GM12878 (cell line): ENCODE measurements at regions not wholly inside any gene's neighbourhood (a gene's known extent, or its start where the extent isn't known, plus 50 kb on each side); places are given as distances from the start of the nearest gene placed in this dataset.

Source experiments
- ATAC-seq: fragments of 200-7000 bp; cut with Tn5 transposase; 3 replicates; pipeline ENCODE4 v1.9.1; 2020; ENCODE audit warnings: mild to moderate bottlenecking, moderate library complexity
- BruUV-seq: library from RNA; stranded (reverse); fragments of 400-500 nt; replicated peaks from 2 replicates; lab custom pipeline; 2021; lab: Mats Ljungman, UMichigan
- CTCF ChIA-PET: fragments of 300-600 bp; sonication (Branson Sonifier 250); formaldehyde crosslinking; extraction: SDS; loops from one replicate; lab custom pipeline; 2021; ENCODE audit warnings: inconsistent platforms; lab: Yijun Ruan, JAX
- POLR2A ChIA-PET: fragments of 350-600 bp; formaldehyde crosslinking; extraction: SDS; loops from one replicate; lab custom pipeline; 2021; ENCODE audit warnings: inconsistent platforms; lab: Charles Lee
- RAD21 ChIA-PET: fragments of 300-600 bp; sonication (Branson Sonifier 250); formaldehyde crosslinking; loops from one replicate; lab custom pipeline; 2023; ENCODE audit warnings: antibody characterized with exemption; ENCODE audit not compliant: unreplicated experiment; lab: Charles Lee
- SMC1A ChIA-PET: fragments of 300-600 bp; sonication (Branson Sonifier 250); formaldehyde crosslinking; loops from one replicate; lab custom pipeline; 2023; ENCODE audit not compliant: unreplicated experiment, uncharacterized antibody; lab: Charles Lee
- DNase-seq: peaks from one replicate; pipeline ENCODE4 v3.0.0-alpha.2; 2011; ENCODE audit warnings: low read depth, low spot score
- FAIRE-seq: peaks from 3 replicates; lab custom pipeline; 2011; peaks lifted over from hg19 to GRCh38; lab: Jason Lieb, UNC
- H2AFZ ChIP-seq: 2 replicates; pipeline ENCODE4 v1.6.0; 2011; ENCODE audit warnings: low read depth, low read length, control low read depth; ENCODE audit not compliant: control insufficient read depth
- H3K27ac ChIP-seq: 2 replicates; pipeline ENCODE4 v1.5.1; 2011; ENCODE audit warnings: control low read depth; ENCODE audit not compliant: control insufficient read depth, insufficient read depth
- H3K27me3 ChIP-seq, 2 experiments: replicated peaks in 1 of 2; 2 replicates each; pipeline versions ENCODE4 v1.6.0 to v1.6.1; 2011; ENCODE audit warnings: low read length in 1 of 2; ENCODE audit not compliant: control insufficient read depth in 2 of 2, insufficient read depth in 2 of 2
- H3K36me3 ChIP-seq, 2 experiments: 2 replicates each; pipeline ENCODE4 v1.5.1; 2011; ENCODE audit warnings: low read length in 1 of 2; ENCODE audit not compliant: control insufficient read depth in 2 of 2, insufficient read depth in 2 of 2
- H3K4me1 ChIP-seq: 2 replicates; pipeline ENCODE4 v1.6.1; 2011; ENCODE audit warnings: mild to moderate bottlenecking, low read length, moderate library complexity, mixed read lengths; ENCODE audit not compliant: control insufficient read depth, insufficient read depth
- H3K4me2 ChIP-seq: 2 replicates; pipeline ENCODE4 v1.6.0; 2011; ENCODE audit warnings: control low read depth; ENCODE audit not compliant: control insufficient read depth, insufficient read depth
- H3K4me3 ChIP-seq: fragments of 200-600 bp; sonication (generic); 2 replicates; pipeline ENCODE4 v1.5.1; 2016
- H3K79me2 ChIP-seq: 2 replicates; pipeline ENCODE4 v1.6.0; 2011; ENCODE audit warnings: low read length; ENCODE audit not compliant: control insufficient read depth, insufficient read depth
- H3K9ac ChIP-seq: 2 replicates; pipeline ENCODE4 v1.8.0; 2011; ENCODE audit warnings: low read length, control low read depth, mixed read lengths; ENCODE audit not compliant: control insufficient read depth, insufficient read depth
- H3K9me3 ChIP-seq: replicated peaks from 3 replicates; pipeline ENCODE4 v1.5.1; 2011; ENCODE audit warnings: mild to moderate bottlenecking, low read length; ENCODE audit not compliant: control insufficient read depth, insufficient read depth
- H4K20me1 ChIP-seq: 2 replicates; pipeline ENCODE4 v1.6.0; 2011; ENCODE audit not compliant: control insufficient read depth, insufficient read depth
- CHD4 ChIP-seq: fragments of 200-600 bp; sonication (generic); IDR thresholded peaks from 2 replicates; pipeline ENCODE4 v1.6.1; 2016; ENCODE audit warnings: mild to moderate bottlenecking
- IKZF1 ChIP-seq: fragments of 450-650 bp; conservative IDR thresholded peaks from 2 replicates; pipeline ENCODE4 v1.6.1; 2017; ENCODE audit warnings: antibody characterized with exemption, mild to moderate bottlenecking
- JUND ChIP-seq: IDR thresholded peaks from 2 replicates; pipeline ENCODE4 v1.6.1; 2012; ENCODE audit warnings: low read depth, mild to moderate bottlenecking, low read length, improper control_type of control experiment, moderate library complexity
- MEF2A ChIP-seq: IDR thresholded peaks from 2 replicates; pipeline ENCODE4 v1.6.1; 2011; ENCODE audit warnings: low read depth, mild to moderate bottlenecking, low read length, moderate library complexity; ENCODE audit not compliant: insufficient read depth
- PAX5 ChIP-seq: IDR thresholded peaks from 2 replicates; pipeline ENCODE4 v1.6.1; 2011; ENCODE audit warnings: low read depth, low read length, borderline replicate concordance
- SMAD5 ChIP-seq: IDR thresholded peaks from 2 replicates; pipeline ENCODE4 v1.6.1; 2016; ENCODE audit warnings: antibody characterized with exemption, low read depth
- TCF12 ChIP-seq: IDR thresholded peaks from 2 replicates; pipeline ENCODE4 v1.6.1; 2011; ENCODE audit warnings: low read depth, mild to moderate bottlenecking, low read length
- WRNIP1 ChIP-seq: IDR thresholded peaks from 2 replicates; pipeline ENCODE4 v1.6.1; 2011; ENCODE audit warnings: low read depth, low read length, improper control_type of control experiment, borderline replicate concordance
- ZNF217 ChIP-seq: fragments of 450-650 bp; IDR thresholded peaks from 2 replicates; pipeline ENCODE4 v1.6.1; 2017; ENCODE audit warnings: antibody characterized with exemption, mild to moderate bottlenecking
- WGBS: methylation state at CpG from one replicate; pipeline ENCODE4 v1.1.6; 2016; ENCODE audit warnings: low lambda C conversion rate; ENCODE audit not compliant: insufficient replicate concordance, insufficient coverage; ENCODE audit errors: missing lambda C conversion rate; 5-methylcytosine and 5-hydroxymethylcytosine counted together
- in situ Hi-C: fragments of 300-500 bp; cut with MboI; formaldehyde crosslinking; loops from 9 replicates; pipeline ENCODE4 v1.14.3; 2018; ENCODE audit warnings: mixed read lengths
- intact Hi-C: fragments of 100-400 bp; cut with micrococcal nuclease; formaldehyde crosslinking; loops from one replicate; pipeline ENCODE4 v1.14.2; 2022; ENCODE audit not compliant: unreplicated experiment
- TF ChIP-seq, protein P1 (sequence below): IDR thresholded peaks from 2 replicates; pipeline ENCODE4 v1.6.1; 2011; ENCODE audit warnings: low read depth, mild to moderate bottlenecking, low read length, moderate library complexity, borderline replicate concordance; ENCODE audit errors: extremely low read depth
- TF ChIP-seq, protein P2 (sequence below): fragments of 450-650 bp; formaldehyde crosslinking; IDR thresholded peaks from 2 replicates; pipeline ENCODE4 v1.5.0; 2022; ENCODE audit warnings: mild to moderate bottlenecking, missing genetic modification characterization
- TF ChIP-seq, protein P3 (sequence below): IDR thresholded peaks from 2 replicates; pipeline ENCODE4 v1.6.1; 2012; ENCODE audit warnings: low read depth, low read length, improper control_type of control experiment

DNA sequence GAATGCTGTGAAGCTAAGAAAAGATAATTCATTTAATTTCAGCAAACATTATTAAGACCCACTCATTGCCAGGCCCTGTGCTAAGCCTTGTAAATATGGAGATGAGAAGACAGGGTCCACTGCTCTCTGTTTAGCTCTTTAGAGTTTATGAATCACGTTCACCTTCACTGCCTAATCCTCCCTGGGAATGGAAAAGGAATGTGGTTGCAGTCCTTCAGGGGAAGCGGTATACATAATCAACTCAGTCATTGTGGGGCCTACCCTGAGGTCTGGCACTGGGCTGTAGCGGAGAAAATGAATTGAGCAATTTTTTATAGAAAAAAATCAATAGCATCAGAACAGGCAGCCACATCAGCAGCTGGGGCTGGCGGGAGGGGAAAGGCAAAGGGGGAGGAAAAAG lies 412.1 kb upstream of the NFIA start:
- Histone ChIP-seq H3K4me2 (no peak overlapping the region), H3K27ac (no peak overlapping the region), H3K79me2 (no peaks in the 10 kb centered on the region), H3K4me1 (no peaks in the 10 kb centered on the region), H3K9me3 (no peaks in the 10 kb centered on the region), H3K27me3 (no peaks in the 10 kb centered on the region; a peak in 1 of 4 replicates), H2AFZ (no peak overlapping the region), H4K20me1 (no peaks in the 10 kb centered on the region), H3K4me3 (no peak overlapping the region), H3K9ac (no peak overlapping the region), H3K36me3 (no peaks in the 10 kb centered on the region)
- POLR2A ChIA-PET = no interaction called here
- SMC1A ChIA-PET = no interaction called here
- ATAC-seq = no peak
- in situ Hi-C loops = no loop called here
- intact Hi-C loops = no loop called here
- no peak for FAIRE-seq
- no peak for DNase-seq
- CTCF ChIA-PET = no interaction called here
- no TSS peak for BruUV-seq
- RAD21 ChIA-PET = no interaction called here
- WGBS = 32% methylated on average over 4 of the region's 4 CpGs
- TF ChIP-seq PAX5 = no peak
- TF ChIP-seq TCF12 = no peak
- TF ChIP-seq JUND = no peak
- TF ChIP-seq, protein P1, sequence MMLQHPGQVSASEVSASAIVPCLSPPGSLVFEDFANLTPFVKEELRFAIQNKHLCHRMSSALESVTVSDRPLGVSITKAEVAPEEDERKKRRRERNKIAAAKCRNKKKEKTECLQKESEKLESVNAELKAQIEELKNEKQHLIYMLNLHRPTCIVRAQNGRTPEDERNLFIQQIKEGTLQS = no peak
- no peak for TF ChIP-seq WRNIP1
- no peak for TF ChIP-seq SMAD5
- no peak for TF ChIP-seq MEF2A
- TF ChIP-seq CHD4 = no peak
- TF ChIP-seq, protein P2, sequence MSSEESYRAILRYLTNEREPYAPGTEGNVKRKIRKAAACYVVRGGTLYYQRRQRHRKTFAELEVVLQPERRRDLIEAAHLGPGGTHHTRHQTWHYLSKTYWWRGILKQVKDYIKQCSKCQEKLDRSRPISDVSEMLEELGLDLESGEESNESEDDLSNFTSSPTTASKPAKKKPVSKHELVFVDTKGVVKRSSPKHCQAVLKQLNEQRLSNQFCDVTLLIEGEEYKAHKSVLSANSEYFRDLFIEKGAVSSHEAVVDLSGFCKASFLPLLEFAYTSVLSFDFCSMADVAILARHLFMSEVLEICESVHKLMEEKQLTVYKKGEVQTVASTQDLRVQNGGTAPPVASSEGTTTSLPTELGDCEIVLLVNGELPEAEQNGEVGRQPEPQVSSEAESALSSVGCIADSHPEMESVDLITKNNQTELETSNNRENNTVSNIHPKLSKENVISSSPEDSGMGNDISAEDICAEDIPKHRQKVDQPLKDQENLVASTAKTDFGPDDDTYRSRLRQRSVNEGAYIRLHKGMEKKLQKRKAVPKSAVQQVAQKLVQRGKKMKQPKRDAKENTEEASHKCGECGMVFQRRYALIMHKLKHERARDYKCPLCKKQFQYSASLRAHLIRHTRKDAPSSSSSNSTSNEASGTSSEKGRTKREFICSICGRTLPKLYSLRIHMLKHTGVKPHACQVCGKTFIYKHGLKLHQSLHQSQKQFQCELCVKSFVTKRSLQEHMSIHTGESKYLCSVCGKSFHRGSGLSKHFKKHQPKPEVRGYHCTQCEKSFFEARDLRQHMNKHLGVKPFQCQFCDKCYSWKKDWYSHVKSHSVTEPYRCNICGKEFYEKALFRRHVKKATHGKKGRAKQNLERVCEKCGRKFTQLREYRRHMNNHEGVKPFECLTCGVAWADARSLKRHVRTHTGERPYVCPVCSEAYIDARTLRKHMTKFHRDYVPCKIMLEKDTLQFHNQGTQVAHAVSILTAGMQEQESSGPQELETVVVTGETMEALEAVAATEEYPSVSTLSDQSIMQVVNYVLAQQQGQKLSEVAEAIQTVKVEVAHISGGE (CRISPR knock-in tag) = no peak
- no peak for TF ChIP-seq ZNF217
- no peak for TF ChIP-seq IKZF1
- TF ChIP-seq, protein P3, sequence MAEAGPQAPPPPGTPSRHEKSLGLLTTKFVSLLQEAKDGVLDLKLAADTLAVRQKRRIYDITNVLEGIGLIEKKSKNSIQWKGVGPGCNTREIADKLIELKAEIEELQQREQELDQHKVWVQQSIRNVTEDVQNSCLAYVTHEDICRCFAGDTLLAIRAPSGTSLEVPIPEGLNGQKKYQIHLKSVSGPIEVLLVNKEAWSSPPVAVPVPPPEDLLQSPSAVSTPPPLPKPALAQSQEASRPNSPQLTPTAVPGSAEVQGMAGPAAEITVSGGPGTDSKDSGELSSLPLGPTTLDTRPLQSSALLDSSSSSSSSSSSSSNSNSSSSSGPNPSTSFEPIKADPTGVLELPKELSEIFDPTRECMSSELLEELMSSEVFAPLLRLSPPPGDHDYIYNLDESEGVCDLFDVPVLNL = no peak
